ENCODE measurements at regions not wholly inside any gene's neighbourhood (a gene's known extent, or its start where the extent isn't known, plus 50 kb on each side); places are given as distances from the start of the nearest gene placed in this dataset.

DNA sequence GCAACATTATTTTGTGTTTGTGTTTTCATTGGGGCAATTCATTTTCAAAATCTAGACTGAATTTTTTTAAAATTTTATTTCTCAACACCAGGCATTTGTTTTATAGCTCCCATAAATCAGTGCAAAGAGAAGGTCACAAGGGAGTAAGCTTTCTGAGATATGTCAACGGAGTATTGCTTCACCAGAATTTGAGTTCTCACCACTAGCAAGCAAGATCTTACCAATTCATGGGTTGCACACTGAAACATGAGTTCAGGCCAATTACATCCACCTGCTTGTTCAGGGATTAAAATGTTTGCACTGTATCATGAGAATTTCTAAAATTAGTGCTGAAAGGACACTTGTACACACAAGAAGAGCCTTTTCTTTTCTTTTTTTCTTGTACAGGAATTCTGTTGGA, 121.9 kb downstream of the CAND1 start:
- no peak for TF ChIP-seq CTCF (IDR thresholded peaks at IDR 0.05)

DNA sequence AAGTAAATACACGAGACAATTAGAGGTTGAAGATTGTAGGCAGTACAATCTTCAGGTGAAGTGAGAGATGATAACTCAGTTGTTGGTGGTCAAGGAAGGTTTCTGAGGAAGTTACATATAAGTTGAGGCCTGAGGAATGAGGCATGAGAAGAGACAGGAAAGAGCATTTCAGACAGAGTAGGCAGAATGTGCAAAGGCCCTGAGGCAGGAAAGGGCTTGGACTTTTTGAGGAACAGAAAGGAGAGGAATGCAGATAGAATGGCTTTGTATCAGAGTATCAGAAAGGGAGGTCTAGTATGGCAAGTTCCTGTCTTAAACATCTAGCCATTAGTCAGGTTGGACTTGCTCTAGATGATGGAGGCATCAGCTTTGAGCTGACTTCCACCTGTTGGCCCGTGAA, 122.5 kb downstream of the CAND1 start:
- no peak for TF ChIP-seq CTCF (IDR thresholded peaks at IDR 0.05)

DNA sequence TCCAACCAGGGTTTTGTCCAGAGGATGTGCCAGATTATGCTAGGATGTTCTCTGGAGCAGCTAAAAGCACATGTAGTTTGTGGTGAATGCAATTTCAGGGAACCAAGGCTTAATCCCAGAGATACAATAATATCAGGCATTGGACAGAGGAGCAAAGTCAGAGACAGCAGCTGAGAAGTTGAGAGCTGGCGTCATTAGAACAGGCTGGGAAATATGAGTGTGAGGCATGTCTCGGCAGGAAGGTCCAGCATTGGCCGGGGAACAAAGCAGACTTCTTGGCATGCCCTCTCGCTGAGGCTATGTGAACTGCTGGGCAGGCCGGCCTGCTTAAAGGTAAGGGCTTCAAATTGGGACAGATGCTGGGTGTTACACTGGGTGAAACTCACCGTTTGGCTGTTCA, 125.4 kb downstream of the CAND1 start:
- TF ChIP-seq CTCF (IDR thresholded peaks at IDR 0.05): no peak

- TF ChIP-seq CTCF (IDR thresholded peaks at IDR 0.05): no peak
These were observed 131.6 kb downstream of the CAND1 start for GRCh38 chr12:67400742-67401141.

DNA sequence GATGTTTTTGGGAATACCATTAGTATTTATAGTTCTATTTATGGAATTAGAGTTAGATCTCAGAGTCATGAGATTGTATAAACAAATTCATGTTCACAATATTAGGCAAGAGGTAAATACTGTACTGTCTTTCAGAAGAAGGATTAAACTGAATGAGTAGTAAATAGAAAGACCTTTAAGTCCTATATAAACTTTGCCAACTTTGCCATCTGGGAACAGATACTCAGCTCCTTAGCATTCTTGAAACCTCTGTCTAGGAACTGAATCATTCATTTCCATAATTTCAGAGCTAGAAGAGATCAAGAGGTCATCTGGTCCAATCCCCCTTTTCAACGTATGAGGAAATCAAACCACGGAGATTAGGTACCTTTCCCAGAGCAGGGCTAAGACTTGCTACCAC, 141.1 kb downstream of the CAND1 start:
- TF ChIP-seq CTCF (IDR thresholded peaks at IDR 0.05): no peak

GRCh38 chr12:67410667-67411067, 141.5 kb downstream of the CAND1 start:
- no peak for TF ChIP-seq CTCF (IDR thresholded peaks at IDR 0.05)

- TF ChIP-seq CTCF (IDR thresholded peaks at IDR 0.05): no peak
These were observed 142.4 kb downstream of the CAND1 start for GRCh38 chr12:67411562-67411961.

DNA sequence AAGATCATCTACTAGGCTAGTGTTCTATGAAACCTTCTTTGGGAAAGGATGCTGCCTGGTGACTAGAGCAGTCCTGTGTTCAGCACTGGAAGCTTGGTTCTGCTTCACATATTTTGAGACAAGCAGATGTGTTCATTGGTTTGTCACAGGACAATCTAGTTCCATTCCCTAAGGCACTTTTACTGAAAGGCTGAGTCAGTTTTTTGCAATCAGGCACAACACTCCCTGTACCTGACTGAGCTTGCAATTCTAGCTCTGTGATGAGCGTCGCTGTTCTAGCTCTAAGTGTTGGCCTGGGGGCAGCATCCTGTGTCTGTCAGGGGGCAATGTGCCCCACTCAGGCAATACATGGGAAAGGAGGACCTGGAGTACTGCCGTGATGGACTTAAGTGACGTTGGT, 144.4 kb downstream of the CAND1 start:
- no peak for TF ChIP-seq CTCF (IDR thresholded peaks at IDR 0.05)
